PC-3 (cell line): ENCODE measurements at regions not wholly inside any gene's neighbourhood (a gene's known extent, or its start where the extent isn't known, plus 50 kb on each side); places are given as distances from the start of the nearest gene placed in this dataset.

Source experiments
- ATAC-seq: fragments of 200-7000 bp; cut with Tn5 transposase; 2 replicates; pipeline ENCODE4 v1.9.1; 2020; ENCODE audit warnings: mild to moderate bottlenecking, moderate library complexity
- BruUV-seq: library from RNA; stranded (reverse); fragments of 400-500 nt; replicated peaks from 2 replicates; lab custom pipeline; 2021; lab: Mats Ljungman, UMichigan
- CTCF ChIA-PET: fragments of 300-600 bp; sonication (Branson Sonifier 250); formaldehyde crosslinking; loops from one replicate; lab custom pipeline; 2022; ENCODE audit warnings: antibody characterized with exemption; lab: Charles Lee
- POLR2A ChIA-PET: fragments of 300-600 bp; sonication (Branson Sonifier 250); formaldehyde crosslinking; loops from one replicate; lab custom pipeline; 2022; ENCODE audit warnings: antibody characterized with exemption; ENCODE audit not compliant: unreplicated experiment; lab: Charles Lee
- DNase-seq: peaks from one replicate; pipeline ENCODE4 v3.0.0-alpha.2; 2015
- H2AFZ ChIP-seq: fragments of 300-600 bp; sonication (generic); 2 replicates; pipeline ENCODE4 v1.6.0; 2016; ENCODE audit warnings: antibody characterized with exemption, low read length
- H3F3A ChIP-seq: fragments of 300-600 bp; sonication (generic); one replicate; pipeline ENCODE4 v1.6.0; 2017; ENCODE audit warnings: antibody characterized with exemption, low read length, control low read depth, mild to moderate bottlenecking; ENCODE audit not compliant: unreplicated experiment
- H3K27ac ChIP-seq: fragments of 300-600 bp; sonication (generic); 2 replicates; pipeline ENCODE4 v1.5.1; 2016; ENCODE audit warnings: mild to moderate bottlenecking, low read length
- H3K27me3 ChIP-seq: fragments of 300-600 bp; sonication (generic); 2 replicates; pipeline ENCODE4 v1.6.1; 2016; ENCODE audit warnings: low read length, mixed read lengths
- H3K36me3 ChIP-seq: fragments of 300-600 bp; sonication (generic); 2 replicates; pipeline ENCODE4 v1.6.1; 2016; ENCODE audit warnings: low read depth, mixed run types, low read length, mixed read lengths
- H3K4me1 ChIP-seq: fragments of 300-600 bp; sonication (generic); 2 replicates; pipeline ENCODE4 v1.5.1; 2016; ENCODE audit warnings: low read length; ENCODE audit not compliant: insufficient read depth
- H3K4me2 ChIP-seq: fragments of 300-600 bp; sonication (generic); 2 replicates; pipeline ENCODE4 v1.6.0; 2016; ENCODE audit warnings: low read length
- H3K4me3 ChIP-seq: fragments of 300-600 bp; sonication (generic); 2 replicates; pipeline ENCODE4 v1.5.1; 2016; ENCODE audit warnings: mild to moderate bottlenecking, low read length, mixed read lengths
- H3K79me2 ChIP-seq: fragments of 300-600 bp; sonication (generic); 2 replicates; pipeline ENCODE4 v1.6.1; 2017; ENCODE audit warnings: low read length, mixed read lengths
- H3K9ac ChIP-seq: fragments of 300-600 bp; sonication (generic); 2 replicates; pipeline ENCODE4 v1.6.0; 2016; ENCODE audit warnings: mild to moderate bottlenecking, low read length
- H3K9me2 ChIP-seq: fragments of 300-600 bp; sonication (generic); replicated peaks from 2 replicates; pipeline ENCODE4 v1.6.1; 2016; ENCODE audit warnings: mixed run types, low read length, mixed read lengths
- H3K9me3 ChIP-seq: fragments of 300-600 bp; sonication (generic); 2 replicates; pipeline ENCODE4 v1.6.1; 2016; ENCODE audit warnings: low read length, mixed read lengths
- H4K20me1 ChIP-seq: fragments of 300-600 bp; sonication (generic); 2 replicates; pipeline ENCODE4 v1.6.1; 2016; ENCODE audit warnings: low read length, mixed read lengths
- CTCF ChIP-seq: fragments of 300-600 bp; sonication (generic); conservative IDR thresholded peaks from 2 replicates; pipeline ENCODE4 v1.5.1; 2017; ENCODE audit warnings: antibody characterized with exemption, low read depth, mild to moderate bottlenecking, low read length
- EZH2 ChIP-seq: fragments of 300-600 bp; sonication (generic); IDR thresholded peaks from one replicate; pipeline ENCODE4 v1.6.1; 2017; ENCODE audit warnings: antibody characterized with exemption, mild to moderate bottlenecking, low read length; ENCODE audit not compliant: unreplicated experiment
- EZH2phosphoT487 ChIP-seq: fragments of 300-600 bp; sonication (generic); IDR thresholded peaks from 2 replicates; pipeline ENCODE4 v1.6.1; 2018; ENCODE audit warnings: mild to moderate bottlenecking, antibody characterized with exemption, low read length, borderline replicate concordance
- intact Hi-C: fragments of 100-400 bp; cut with micrococcal nuclease; formaldehyde crosslinking; loops from 2 replicates; pipeline ENCODE4 v1.9.0; 2023

- DNase-seq (no peak), ATAC-seq (no peak)
- POLR2A ChIA-PET, result no interaction called here
- H3K4me2 ChIP-seq, result no peak overlapping the region
- no peaks in the 10 kb centered on the region for H3K4me1 ChIP-seq
- BruUV-seq, result no TSS peak
- H3K9ac ChIP-seq, result no peak overlapping the region
- no peaks in the 10 kb centered on the region for H3F3A ChIP-seq
- H3K27ac ChIP-seq, result no peak overlapping the region
- no peaks in the 10 kb centered on the region for H3K79me2 ChIP-seq
- no peaks in the 10 kb centered on the region for H3K27me3 ChIP-seq
- no peak overlapping the region for H3K4me3 ChIP-seq
- H3K9me3 ChIP-seq, result no peaks in the 10 kb centered on the region
- TF ChIP-seq EZH2phosphoT487 (no peak), EZH2 (no peak), CTCF (no peak)
- intact Hi-C loops, result no loop called here
- H4K20me1 ChIP-seq, result no peaks in the 10 kb centered on the region
- no peak overlapping the region for H2AFZ ChIP-seq
- no peaks in the 10 kb centered on the region for H3K9me2 ChIP-seq
- CTCF ChIA-PET, result no interaction called here
- H3K36me3 ChIP-seq, result no peaks in the 10 kb centered on the region
These were observed 449.7 kb upstream of the USP15 start for GRCh38 chr12:61810486-61810885.

DNA sequence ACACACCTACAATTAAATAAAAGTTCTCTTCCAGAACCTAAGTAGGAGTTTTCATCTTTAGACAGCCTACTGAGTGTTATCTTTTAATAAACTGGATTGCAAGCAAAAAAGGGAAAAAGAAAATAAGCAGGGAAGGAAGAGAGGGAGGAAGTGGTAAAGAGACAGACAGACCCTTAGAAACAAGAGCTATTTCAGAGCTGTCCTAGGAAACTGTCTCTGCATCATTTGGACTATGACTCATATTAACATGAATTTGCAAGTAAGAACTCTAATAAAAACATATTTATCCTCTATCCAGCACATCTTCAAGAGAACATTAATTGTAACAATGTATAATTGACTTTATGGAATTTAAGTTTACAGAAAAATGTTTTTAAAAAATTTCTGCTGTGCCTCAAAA is 438.8 kb upstream of the USP15 start:
- BruUV-seq, result no TSS peak
- no peaks in the 10 kb centered on the region for H3K4me1 ChIP-seq
- ATAC-seq (peak; percentile 46; the same call in 1 of the 2 replicates), DNase-seq (peak; percentile 4)
- no peaks in the 10 kb centered on the region for H3K36me3 ChIP-seq
- H3K4me2 ChIP-seq, result no peak overlapping the region
- no peak overlapping the region for H2AFZ ChIP-seq
- CTCF ChIA-PET, result no interaction called here
- H3F3A ChIP-seq, result no peaks in the 10 kb centered on the region
- H3K9ac ChIP-seq, result no peak overlapping the region
- no peaks in the 10 kb centered on the region for H3K79me2 ChIP-seq
- H3K27me3 ChIP-seq, result no peaks in the 10 kb centered on the region
- no peaks in the 10 kb centered on the region for H4K20me1 ChIP-seq
- intact Hi-C loops, result no loop called here
- no peak overlapping the region for H3K27ac ChIP-seq
- POLR2A ChIA-PET, result no interaction called here
- no peaks in the 10 kb centered on the region for H3K9me2 ChIP-seq
- TF ChIP-seq EZH2 (no peak), EZH2phosphoT487 (no peak), CTCF (no peak)
- no peaks in the 10 kb centered on the region for H3K9me3 ChIP-seq
- no peak overlapping the region for H3K4me3 ChIP-seq

- Histone ChIP-seq H3K4me2 (no peak overlapping the region), H3K9me3 (no peaks in the 10 kb centered on the region), H2AFZ (no peak overlapping the region), H4K20me1 (no peaks in the 10 kb centered on the region), H3K4me3 (no peak overlapping the region), H3K27ac (no peak overlapping the region), H3K9ac (no peak overlapping the region), H3F3A (no peaks in the 10 kb centered on the region), H3K36me3 (no peaks in the 10 kb centered on the region), H3K9me2 (no peaks in the 10 kb centered on the region), H3K27me3 (no peaks in the 10 kb centered on the region), H3K79me2 (no peaks in the 10 kb centered on the region), H3K4me1 (no peaks in the 10 kb centered on the region)
- BruUV-seq, result no TSS peak
- intact Hi-C loops, result no loop called here
- ATAC-seq, result no peak
- CTCF ChIA-PET, result no interaction called here
- DNase-seq, result no peak
- TF ChIP-seq EZH2phosphoT487 (no peak), CTCF (no peak), EZH2 (no peak)
- POLR2A ChIA-PET, result interaction anchor here (0.6 kb wide), 1 partner anchor 276 kb away, joined by 3 read pairs; no protein-coding TSS in a partner anchor
These were observed 437.1 kb upstream of the USP15 start for GRCh38 chr12:61823102-61823501.
